ENCODE measurements at regions not wholly inside any gene's neighbourhood (a gene's known extent, or its start where the extent isn't known, plus 50 kb on each side); places are given as distances from the start of the nearest gene placed in this dataset.

GRCh38 chr18:78071166-78071710 is 821.6 kb downstream of the GALR1 start:
- no peak for DNase-seq (ENCODE audit: low read depth)

- DNase-seq (ENCODE audit: low read depth) = no peak
Measured at GRCh38 chr18:78071776-78072175, 822.1 kb downstream of the GALR1 start.

GRCh38 chr18:78072375-78072774 is 822.7 kb downstream of the GALR1 start:
- DNase-seq (ENCODE audit: low read depth) = no peak

DNA sequence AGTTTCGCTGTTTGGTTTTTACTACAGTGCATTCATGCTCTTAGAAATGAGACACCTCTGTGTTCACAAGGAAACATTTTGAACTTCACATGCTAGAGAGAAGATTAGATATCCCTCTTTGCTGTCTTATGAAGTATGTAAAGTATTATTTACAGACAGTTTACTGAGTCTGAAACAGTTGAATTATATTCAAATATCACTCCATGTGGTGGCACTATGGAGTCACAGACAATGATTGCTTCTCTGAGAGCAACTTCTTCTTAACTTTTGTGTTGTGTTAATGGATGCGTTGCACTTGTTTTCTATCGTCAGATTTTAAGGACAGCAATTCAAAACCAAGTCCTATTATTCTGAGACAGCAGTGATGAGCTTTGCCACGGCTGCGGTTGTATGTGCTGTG is 823.6 kb downstream of the GALR1 start:
- DNase-seq (ENCODE audit: low read depth) = no peak

- DNase-seq (ENCODE audit: low read depth) = no peak
Measured at GRCh38 chr18:78074400-78075020, 824.9 kb downstream of the GALR1 start.

GRCh38 chr18:78080081-78080480 is 830.4 kb downstream of the GALR1 start:
- no peak for DNase-seq (ENCODE audit: low read depth)

DNA sequence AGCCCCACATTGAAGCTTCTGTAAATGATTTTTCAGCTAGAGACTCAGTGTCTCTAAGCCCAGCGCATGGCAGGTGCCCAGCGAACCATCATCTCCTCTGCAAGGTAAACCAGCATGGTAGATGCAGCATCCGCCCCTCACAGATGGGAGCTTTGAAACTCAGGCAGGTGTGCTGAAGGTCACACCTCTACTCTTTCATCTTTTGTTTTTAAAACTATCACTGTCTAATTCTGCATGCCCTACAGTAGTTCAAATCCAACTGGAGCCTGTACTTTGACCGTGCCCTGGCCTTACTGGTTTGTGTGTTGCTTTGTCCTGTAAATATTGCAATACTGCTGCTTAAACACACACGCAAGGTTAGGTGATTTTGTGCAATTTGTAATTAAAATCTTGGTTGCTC is 831.1 kb downstream of the GALR1 start:
- DNase-seq (ENCODE audit: low read depth) = no peak

DNA sequence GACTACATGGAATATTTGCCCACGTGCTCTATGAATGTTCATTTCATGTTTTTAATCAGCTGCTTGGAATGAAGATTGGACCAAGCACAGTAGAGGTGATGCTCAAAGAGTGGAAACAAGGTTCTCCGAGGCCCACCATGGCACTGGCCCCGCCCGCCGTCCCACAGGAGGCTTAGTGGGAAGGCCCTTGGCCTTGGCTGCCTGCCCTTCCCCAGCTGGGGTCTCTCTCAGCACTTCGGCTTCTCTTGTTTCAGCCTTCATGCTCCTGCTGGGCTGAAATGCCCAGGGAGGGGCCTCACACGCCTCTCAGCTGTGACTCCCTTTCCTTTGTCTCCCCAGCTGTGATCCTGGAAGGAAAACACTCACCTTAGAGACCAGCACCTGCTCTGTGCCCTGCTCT is 833.2 kb downstream of the GALR1 start:
- no peak for DNase-seq (ENCODE audit: low read depth)

DNA sequence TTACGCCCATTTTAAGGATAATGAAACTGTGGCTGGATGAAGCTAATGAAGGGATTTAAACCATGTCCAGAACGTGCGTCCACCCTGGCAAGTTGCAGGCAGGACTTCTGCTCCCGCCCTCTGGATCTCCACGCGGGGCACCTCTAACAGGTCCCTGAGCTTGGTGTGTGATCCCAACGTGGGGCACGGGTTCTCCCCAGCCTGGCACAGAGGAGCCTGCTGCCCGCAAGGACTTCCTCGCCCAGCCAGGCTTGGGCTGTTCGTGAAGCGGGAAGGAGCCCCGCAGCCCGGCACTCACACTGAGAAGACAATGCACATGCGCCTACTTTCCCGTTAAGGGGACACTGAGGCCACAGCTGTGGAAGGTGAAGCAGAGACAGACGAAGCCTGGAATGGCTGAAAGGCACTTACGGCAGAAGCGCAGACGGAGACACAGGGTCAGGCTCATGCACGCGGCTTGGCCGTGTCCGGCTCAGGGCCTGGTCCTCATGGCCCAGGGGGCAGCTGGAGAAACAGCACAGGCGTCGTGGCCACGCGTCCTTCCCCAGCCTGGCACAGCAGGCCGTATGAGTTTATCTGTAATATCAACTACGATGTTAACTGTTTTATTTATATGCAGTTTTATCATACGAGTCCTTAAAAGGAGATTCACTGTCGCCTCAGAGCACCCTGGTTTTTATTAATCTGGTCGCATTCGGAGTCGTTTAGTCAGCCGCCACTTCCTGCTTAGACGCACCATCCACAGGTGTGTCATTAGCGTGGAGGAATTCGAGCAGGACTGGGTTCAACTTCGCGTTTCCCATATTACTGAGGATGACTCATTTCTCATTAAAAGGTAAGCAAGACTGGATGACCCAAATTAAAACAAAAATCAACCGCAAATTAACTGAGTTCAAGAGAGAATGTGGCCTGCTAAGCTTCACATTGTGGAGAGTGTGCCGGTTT is 835.9 kb downstream of the GALR1 start:
- DNase-seq (ENCODE audit: low read depth) = no peak

GRCh38 chr18:78086931-78087330 is 837.3 kb downstream of the GALR1 start:
- DNase-seq (ENCODE audit: low read depth) = no peak

GRCh38 chr18:78087338-78087737 is 837.7 kb downstream of the GALR1 start:
- DNase-seq (ENCODE audit: low read depth) = no peak

DNA sequence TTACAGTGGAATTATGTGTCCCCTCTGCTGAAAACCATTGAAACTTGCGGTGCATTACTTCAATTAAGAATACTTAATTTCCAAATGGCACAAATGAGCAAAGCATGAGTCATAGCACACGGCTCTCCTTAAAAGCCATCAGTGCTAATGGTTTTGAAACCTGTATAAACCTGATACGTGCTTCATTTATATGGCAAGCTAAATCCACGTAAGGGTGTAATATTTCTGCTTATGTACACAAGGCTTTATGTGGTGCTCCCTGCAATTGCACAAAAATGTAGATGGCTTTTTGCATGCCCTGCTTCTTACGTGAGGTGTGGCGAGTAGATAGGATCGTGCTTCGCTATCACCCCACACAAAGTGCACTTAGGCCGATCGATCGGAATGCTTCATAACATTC is 840.9 kb downstream of the GALR1 start:
- no peak for DNase-seq (ENCODE audit: low read depth)

GRCh38 chr18:78092901-78093300 is 843.3 kb downstream of the GALR1 start:
- DNase-seq (ENCODE audit: low read depth) = no peak

GRCh38 chr18:78099979-78100588 is 850.4 kb downstream of the GALR1 start:
- DNase-seq (ENCODE audit: low read depth) = no peak

- DNase-seq (ENCODE audit: low read depth) = no peak
Measured at GRCh38 chr18:78101091-78101490, 851.4 kb downstream of the GALR1 start.

- no peak for DNase-seq (ENCODE audit: low read depth)
Measured at GRCh38 chr18:78102135-78102534, 852.5 kb downstream of the GALR1 start.

GRCh38 chr18:78105611-78106010 is 856.0 kb downstream of the GALR1 start:
- no peak for DNase-seq (ENCODE audit: low read depth)

- no peak for DNase-seq (ENCODE audit: low read depth)
Measured at GRCh38 chr18:78106946-78107345, 857.3 kb downstream of the GALR1 start.

GRCh38 chr18:78107363-78107762 is 857.7 kb downstream of the GALR1 start:
- DNase-seq (ENCODE audit: low read depth) = no peak

- no peak for DNase-seq (ENCODE audit: low read depth)
Measured at GRCh38 chr18:78108554-78108953, 858.9 kb downstream of the GALR1 start.

DNA sequence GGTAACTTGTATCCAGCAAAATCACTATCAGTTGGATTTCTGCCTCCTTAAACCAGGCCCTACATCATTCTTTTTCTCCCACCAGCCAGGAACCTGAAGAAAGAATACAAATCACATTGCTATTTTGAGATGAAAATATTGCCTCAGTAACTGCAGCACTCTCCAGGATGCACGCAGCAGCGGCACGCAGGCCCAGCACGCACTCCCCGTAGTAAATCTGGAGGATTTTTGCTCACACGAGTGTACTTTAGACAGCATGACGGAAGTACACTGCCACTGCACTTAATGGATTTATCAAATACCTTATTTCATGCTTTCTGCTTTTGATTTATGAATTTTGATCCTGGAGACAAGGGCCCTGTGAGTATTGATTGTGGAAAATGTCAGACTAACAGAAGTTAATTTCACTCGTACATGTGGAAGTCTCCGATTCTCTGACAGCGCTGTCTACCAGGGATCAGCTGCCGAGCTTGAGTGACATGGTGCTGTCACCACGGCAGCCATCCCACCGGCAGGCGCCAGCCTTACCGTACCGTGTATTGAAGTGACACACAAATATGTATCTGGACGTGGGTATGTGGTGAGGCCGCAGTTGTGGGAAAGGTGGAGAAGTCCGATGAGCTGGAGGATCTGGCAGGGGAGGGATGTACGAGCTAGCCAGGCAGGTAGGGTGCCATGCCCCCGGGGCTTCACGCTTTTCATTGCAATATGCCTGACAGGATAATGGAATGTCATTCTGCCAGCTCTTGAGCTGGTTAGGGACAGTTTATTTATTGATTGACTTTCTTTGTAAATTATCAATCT is 863.7 kb downstream of the GALR1 start:
- DNase-seq (ENCODE audit: low read depth) = no peak

DNA sequence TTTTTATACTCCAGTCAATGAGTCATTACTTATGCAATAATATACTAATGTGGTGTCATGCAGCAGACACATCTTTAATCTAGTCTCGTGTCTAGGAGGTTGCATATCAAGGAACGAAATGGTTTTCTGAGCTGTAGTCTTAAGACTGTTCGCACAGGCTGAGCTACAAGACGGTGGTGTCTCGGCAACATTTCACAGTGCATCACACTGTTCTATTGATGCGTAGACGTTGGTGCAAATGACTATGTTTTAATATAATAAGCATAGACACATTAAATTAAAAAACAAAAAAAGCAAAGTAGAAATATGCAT is 864.2 kb downstream of the GALR1 start:
- no peak for DNase-seq (ENCODE audit: low read depth)
